ENCODE measurements at regions not wholly inside any gene's neighbourhood (a gene's known extent, or its start where the extent isn't known, plus 50 kb on each side); places are given as distances from the start of the nearest gene placed in this dataset.
"Not testable (repeated sequence)": the region's sequence is repeated elsewhere in the genome, so short reads cannot be mapped to it uniquely, and the experiment has no call there.

- DNase-seq (ENCODE audit: low spot score): no peak
Observed at GRCh38 chrX:147468600-147468999, 443.1 kb upstream of the FMR1 start.

GRCh38 chrX:147476008-147476407 is 435.7 kb upstream of the FMR1 start:
- DNase-seq (ENCODE audit: low spot score): peak; percentile 27

- no peak for DNase-seq (ENCODE audit: low spot score)
Observed at GRCh38 chrX:147478899-147479298, 432.8 kb upstream of the FMR1 start.

- no peak for DNase-seq (ENCODE audit: low spot score)
Observed at GRCh38 chrX:147485207-147485606, 426.5 kb upstream of the FMR1 start.

DNA sequence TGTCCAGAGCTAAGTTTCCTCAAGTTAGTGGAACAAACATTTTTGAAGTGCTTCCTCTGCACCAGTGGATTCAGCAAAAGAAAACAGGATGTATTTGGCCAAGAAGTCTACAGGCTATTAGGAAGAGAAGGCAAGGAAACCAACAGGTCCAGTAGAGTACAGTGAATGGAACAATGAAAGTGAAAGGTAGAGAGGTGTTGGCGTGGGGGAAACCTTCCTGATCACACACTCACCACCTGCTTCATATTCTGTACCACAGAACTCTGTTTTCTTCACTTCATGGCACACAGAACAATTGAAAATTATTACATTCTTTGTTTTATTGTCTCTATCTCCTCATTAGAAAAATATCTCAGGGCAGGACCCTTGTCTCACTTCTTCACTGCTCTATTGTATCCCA is 417.4 kb upstream of the FMR1 start:
- no peak for DNase-seq (ENCODE audit: low spot score)

DNA sequence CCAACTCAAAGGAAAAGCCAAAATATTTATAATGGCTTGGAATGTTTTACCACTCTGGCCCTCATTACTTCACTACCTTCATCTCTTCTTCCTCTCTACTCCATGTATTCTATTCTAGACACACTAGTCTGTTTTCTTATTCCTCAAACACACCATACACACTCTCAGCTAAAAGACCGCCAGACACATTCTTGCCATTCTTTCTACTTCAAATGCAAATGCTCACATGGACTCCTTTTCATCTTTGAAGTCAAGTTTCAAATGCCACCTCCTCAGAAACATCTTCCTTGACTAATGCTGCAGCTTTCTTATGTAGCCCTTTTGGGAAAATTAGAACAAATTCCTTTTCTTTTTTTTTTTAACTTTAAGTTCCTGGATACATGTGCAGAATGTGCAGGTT is 412.9 kb upstream of the FMR1 start:
- no peak for DNase-seq (ENCODE audit: low spot score)

DNA sequence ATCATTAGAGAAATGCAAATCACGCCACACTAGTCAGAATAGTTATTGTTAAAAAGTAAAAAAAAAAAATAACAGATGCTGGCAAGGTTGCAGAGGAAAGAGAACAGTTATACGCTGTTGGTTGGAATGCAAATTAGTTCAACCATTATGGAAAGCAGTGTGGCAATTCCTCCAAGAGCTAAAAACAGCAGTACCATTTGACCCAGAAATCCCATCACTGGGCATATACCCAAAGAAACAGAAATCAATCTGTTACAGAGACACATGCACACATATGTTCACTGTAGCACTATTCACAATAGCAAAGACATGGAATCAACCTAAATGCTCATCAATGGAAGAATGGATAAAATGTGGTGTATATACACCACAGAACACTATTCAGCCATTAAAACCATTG is 388.7 kb upstream of the FMR1 start:
- DNase-seq (ENCODE audit: low spot score): no peak

DNA sequence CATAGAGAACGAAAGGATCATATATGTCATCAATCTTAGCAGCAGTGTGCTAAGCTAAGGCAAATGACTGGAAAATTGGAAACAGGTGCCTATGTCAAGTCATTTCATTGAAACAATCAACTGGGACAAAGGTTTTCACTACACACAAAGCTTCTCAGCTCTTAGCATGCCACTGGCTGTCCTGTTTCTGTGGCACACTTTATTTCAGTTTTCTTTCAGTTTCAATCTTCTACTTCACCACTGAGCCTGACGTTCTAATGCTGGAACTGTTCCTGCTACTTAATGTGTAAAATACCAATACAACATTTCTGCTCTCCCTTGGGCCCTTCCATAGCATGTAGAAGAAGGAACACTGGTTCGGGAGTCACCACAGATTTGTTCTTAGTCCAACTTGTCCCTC is 378.3 kb upstream of the FMR1 start:
- DNase-seq (ENCODE audit: low spot score): no peak

GRCh38 chrX:147537172-147537571 is 374.5 kb upstream of the FMR1 start:
- DNase-seq (ENCODE audit: low spot score): no peak

GRCh38 chrX:147548023-147548422 is 363.7 kb upstream of the FMR1 start:
- DNase-seq (ENCODE audit: low spot score): not testable (repeated sequence)

- peak; percentile 13 for DNase-seq (ENCODE audit: low spot score)
Observed at GRCh38 chrX:147550217-147550616, 361.5 kb upstream of the FMR1 start.

- no peak for DNase-seq (ENCODE audit: low spot score)
Observed at GRCh38 chrX:147559191-147559590, 352.5 kb upstream of the FMR1 start.

- DNase-seq (ENCODE audit: low spot score): no peak
Observed at GRCh38 chrX:147565237-147565636, 346.5 kb upstream of the FMR1 start.

DNA sequence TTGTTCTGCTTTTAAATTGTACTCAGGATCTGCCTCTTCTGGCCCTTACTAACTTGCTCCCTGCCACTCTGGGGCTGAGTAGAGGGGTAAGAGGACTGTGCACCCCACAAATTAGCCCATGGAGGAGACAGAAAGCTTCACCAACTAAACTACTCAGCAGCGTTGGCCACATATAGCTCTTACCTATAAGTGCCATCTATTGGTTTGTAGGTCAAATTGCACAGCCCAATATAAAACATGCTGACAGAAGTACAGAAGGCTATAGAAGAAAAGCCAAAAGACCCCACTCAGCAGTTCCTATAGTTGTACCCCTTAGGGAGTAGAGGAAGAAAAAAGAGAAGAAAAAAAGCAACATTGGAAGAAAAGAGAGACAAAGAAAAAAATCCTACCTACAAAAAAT is 341.2 kb upstream of the FMR1 start:
- DNase-seq (ENCODE audit: low spot score): no peak

GRCh38 chrX:147573266-147573665 is 338.5 kb upstream of the FMR1 start:
- DNase-seq (ENCODE audit: low spot score): no peak

DNA sequence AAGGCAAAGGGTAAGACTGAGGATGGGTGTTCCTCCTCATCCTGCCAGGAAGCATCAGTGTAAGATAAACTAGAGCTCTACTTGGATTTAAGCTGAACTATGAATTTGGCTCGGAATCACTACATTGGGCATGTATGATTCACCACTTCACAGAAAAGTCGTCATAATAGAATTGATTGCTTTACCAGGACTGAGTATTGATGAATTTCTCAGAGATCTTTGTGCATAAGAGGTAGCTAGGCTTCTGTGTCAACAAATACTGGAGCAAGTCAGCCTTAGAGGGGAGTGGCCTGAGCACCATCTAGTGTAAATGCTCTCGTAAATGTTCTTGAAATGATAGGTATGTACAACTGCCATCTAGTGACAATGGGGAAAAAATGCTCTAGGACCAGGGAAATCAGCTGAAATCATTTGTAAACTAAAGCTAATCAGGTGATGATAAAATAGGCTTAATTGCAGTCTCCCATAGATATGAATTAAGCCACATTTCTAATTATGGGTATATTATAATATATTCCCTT is 309.5 kb upstream of the FMR1 start:
- DNase-seq (ENCODE audit: low spot score): no peak

DNA sequence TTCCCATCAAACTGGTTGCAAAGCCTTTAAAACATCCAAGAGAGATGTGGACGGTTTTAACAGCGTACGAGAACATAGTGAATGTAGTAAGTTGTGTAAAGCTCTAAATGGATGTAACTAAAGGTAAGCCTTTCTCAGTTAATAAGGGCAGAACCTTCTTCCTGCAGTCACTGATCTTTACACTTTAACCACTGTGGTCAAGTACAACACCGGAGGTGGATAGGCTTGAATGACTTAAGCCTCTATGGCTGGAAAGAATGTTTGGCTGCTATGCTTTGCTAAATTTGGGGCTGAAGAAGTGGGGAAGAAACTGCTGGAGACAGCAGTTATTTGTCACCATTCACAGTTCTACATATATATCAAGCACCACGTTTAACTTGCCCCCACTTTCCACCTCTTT is 285.1 kb upstream of the FMR1 start:
- DNase-seq (ENCODE audit: low spot score): no peak

- no peak for DNase-seq (ENCODE audit: low spot score)
Observed at GRCh38 chrX:147635186-147635585, 276.5 kb upstream of the FMR1 start.

GRCh38 chrX:147637190-147637589 is 274.5 kb upstream of the FMR1 start:
- DNase-seq (ENCODE audit: low spot score): no peak

GRCh38 chrX:147646949-147647723 is 264.6 kb upstream of the FMR1 start:
- DNase-seq (ENCODE audit: low spot score): no peak

DNA sequence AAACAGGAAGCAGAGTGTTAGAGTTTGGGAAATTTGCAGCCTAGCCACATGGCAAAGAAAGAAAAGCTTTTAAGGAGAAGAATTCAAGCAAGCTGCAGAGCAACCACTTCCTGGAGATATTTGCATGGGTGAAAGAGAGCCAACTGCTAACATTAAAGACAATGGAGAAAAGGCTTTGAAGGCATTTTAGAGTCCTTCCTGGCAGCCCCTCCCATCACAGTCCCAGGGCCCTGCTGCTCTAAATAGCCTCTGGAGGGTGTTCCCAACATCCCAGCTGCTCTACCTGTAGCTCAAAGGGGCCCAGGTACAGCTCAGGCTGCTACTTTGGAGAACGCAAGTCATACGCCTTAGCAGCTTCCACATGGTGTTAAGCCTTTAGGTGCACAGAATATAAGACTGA is 235.9 kb upstream of the FMR1 start:
- no peak for DNase-seq (ENCODE audit: low spot score)

DNA sequence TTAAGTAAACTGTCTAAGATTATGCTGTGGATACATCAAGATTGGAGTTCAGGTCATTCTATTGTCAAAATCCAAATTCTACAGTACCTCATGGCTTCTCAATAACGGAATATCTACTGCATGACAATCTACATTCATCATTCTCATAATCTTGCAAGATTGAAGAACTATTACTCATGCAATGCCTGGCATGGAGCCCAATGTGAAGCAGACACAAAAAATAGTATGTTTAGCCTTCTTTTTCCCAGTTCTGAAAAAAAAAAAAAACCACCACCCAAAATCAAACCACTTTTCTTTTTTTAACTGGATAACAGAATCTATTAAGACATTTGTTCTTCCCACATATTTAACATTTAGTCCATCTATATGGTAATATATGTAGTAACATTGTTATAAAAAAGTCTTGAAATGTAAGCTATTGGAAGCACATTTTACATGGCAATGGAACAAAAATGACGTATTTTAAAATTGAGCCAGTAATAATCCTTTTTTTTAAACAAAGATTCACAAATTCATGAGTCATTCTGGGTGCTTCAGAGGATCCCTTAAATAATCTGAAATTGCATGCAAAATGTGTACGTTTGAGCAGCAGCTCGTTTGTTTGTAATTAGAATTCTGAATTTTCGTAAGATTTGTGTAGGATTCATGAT is 232.2 kb upstream of the FMR1 start:
- DNase-seq (ENCODE audit: low spot score): no peak

GRCh38 chrX:147680251-147680650 is 231.5 kb upstream of the FMR1 start:
- DNase-seq (ENCODE audit: low spot score): no peak

DNA sequence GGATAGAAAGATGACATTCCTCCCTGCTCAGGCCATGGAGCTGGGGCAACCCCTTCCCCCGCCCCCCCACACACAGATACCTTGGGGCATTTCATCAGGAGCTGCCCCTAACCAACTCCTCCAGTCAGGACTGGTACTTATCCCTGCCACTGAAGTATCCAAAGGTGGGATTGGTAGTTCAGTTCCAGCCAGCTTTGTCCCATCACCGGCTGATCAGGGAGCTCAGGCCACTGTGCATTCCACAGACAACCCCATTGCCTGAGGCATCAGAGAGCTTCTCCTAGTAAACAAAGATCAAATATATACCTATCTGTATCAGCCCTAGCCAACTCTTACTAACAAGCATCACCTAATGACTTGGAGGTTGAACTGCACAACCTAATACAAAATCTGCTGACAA is 218.2 kb upstream of the FMR1 start:
- DNase-seq (ENCODE audit: low spot score): no peak

Data from activated CD4-positive, alpha-beta T cell treated with anti-CD3 and anti-CD28 coated beads, Interleukin-2, Interleukin-4, amounts not matched to agents 100 ng/mL and 50 ng/mL, durations not matched to agents 16 hours and 8 hours (primary cell).